GM08714 (cell line): ENCODE measurements at regions not wholly inside any gene's neighbourhood (a gene's known extent, or its start where the extent isn't known, plus 50 kb on each side); places are given as distances from the start of the nearest gene placed in this dataset.

Source experiments
- H3K4me3 ChIP-seq: fragments of 200-500 bp; sonication (Bioruptor generic); 2 replicates; pipeline ENCODE4 v1.5.1; 2014; ENCODE audit warnings: mild to moderate bottlenecking, low read length, inconsistent platforms
- ZNF274 ChIP-seq: IDR thresholded peaks from 2 replicates; pipeline ENCODE4 v1.6.1; 2012; ENCODE audit warnings: mild to moderate bottlenecking, low read depth, low read length

GRCh38 chr20:11091511-11091910 is 417.7 kb upstream of the JAG1 start:
- no peak overlapping the region for H3K4me3 ChIP-seq
- no peak for TF ChIP-seq ZNF274

GRCh38 chr20:11092151-11092550 is 418.4 kb upstream of the JAG1 start:
- no peak for TF ChIP-seq ZNF274
- H3K4me3 ChIP-seq: no peak overlapping the region

DNA sequence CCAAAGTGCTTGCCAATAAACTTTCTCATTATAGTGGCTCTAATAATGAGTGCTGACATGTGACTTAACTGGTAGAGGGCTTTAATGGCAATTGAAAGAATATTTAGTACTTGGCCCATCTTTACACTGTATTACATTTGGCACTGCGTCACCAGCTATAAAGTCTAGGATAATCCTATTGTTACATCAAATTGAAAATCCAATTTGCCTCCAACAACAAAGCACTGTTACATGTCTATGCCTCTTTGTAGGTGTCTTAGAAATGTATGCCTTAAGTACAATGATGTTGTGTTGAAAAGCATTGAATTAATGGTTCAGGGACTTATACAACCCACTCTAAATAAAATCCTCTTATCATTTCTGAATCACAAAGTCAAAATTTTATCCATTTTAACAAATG is 420.4 kb upstream of the JAG1 start:
- no peak overlapping the region for H3K4me3 ChIP-seq
- TF ChIP-seq ZNF274: no peak

DNA sequence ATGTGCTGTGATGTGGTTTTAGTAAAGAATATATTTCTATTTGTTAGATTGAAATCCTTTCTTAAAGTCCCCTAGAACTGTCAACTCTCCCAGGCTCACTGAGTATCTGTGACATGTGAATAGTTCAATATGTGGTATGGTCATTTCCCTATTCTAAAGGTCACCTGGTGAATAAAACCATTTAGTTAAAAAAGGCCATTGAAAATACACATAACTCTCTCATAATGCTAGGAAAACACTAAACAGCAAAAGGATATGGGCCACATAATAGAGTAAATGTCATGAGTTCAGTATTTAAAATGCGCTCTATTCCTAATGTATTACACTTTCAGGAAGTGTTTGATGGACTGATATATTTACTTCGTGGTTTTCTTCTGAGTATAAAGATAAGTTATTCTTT is 420.9 kb upstream of the JAG1 start:
- H3K4me3 ChIP-seq: no peak overlapping the region
- TF ChIP-seq ZNF274: no peak

- no peak for TF ChIP-seq ZNF274
- H3K4me3 ChIP-seq: no peak overlapping the region
Measured at GRCh38 chr20:11098888-11099287, 425.1 kb upstream of the JAG1 start.

DNA sequence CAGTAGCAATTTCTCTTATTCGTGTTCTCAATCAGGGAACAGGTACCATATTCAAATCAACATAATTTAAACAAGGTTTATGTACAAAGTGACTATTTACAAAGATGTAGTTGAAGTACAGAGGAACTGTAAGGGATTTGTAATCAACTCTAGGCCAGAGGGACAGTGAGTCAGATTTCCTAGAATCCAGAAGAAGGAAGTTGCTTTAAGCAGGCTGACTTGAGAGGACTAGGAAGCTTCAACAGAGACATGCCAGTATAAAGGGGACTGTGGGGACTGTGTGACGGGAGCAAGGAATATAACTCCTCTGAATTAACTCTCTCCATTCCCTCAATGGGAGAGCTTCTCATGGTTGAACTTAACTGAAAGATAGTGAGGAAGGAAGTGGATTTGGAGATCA is 427.4 kb upstream of the JAG1 start:
- TF ChIP-seq ZNF274: no peak
- no peak overlapping the region for H3K4me3 ChIP-seq

DNA sequence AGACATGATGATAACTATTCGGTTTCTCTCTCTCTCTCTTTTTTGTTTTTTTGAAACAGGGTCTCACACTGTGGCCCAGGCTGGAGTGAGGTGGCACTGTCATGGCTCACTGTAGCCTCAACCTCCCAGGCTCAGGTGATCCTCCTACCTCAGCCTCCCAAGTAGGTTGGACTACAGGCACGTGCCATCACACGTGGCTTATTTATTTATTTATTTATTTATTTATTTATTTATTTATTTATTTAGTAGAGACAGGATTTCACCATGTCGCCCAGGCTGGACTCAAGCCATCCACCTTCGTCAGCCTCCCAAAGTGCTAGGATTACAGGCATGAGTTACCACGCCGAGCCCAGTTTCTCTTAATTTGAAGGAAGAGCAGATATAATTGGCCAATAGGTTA is 427.9 kb upstream of the JAG1 start:
- no peak for TF ChIP-seq ZNF274
- no peak overlapping the region for H3K4me3 ChIP-seq

DNA sequence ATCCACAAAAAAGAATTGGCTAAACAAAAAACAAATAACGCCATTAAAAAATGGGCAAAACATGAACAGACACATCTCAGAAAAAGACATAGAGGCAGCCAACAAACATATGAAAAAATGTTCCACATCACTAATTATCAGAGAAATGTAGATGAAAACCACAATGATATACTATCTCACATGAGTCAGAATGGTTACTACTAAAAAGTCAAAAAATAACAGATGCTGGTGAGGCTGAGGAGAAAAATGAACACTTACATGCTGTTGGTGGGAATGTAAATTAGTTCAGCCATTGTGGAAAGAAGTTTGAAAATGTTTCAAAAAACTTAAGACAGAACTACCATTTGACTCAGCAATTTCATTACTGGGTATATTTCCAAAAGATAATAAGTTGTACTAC is 430.1 kb upstream of the JAG1 start:
- no peak overlapping the region for H3K4me3 ChIP-seq
- no peak for TF ChIP-seq ZNF274

DNA sequence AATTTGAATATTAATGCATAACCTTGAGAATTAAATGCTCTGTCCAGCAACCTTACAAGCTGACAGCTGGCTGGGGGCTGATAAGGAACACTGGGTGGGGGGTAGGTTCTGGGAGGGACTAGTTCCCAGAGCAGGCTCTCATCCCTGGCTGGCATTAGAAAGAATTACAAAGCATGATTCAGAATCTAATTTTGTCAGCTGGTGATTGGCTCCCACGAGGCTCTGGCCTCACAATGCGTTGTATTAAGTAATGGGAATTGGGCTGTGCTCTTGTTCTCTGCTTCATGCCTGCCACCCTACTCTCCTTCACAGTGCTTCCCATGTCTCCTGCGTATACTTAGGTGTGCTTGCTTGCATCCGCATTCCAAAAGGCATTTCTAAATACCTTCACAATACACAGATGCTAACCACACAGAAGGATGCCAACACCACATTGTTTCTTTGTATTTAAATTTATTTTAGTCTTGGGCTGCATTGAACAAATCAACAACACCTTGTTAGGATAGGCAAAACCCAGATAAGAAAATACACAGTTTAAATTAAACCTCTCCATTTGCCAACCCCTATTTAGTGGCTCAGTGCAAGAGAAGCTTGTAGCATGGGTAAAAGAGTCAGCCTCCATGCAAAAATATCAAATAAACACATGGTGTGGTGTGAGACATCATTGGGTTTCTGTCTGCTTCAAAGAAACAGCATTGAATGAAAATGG is 434.5 kb upstream of the JAG1 start:
- H3K4me3 ChIP-seq: no peak overlapping the region
- TF ChIP-seq ZNF274: no peak

GRCh38 chr20:11110535-11110934 is 436.7 kb upstream of the JAG1 start:
- TF ChIP-seq ZNF274: no peak

DNA sequence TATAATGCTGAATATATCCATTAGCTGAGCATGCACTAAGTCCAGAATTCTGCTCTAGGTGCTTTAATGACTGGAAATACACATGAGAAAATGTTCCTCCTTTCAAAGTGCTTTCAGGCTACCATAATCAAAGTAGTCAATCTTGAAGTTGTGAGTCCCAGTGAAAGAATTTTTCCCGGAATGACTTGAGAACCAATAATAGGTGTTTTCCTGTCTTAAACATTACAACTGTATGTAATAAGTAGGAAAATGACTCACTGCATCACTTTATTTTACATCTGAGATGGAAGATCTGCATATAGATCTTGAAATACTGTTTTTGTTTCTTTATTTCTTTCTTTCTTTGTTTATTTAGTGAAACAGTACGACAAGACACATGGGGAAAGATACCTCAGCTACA is 437.4 kb upstream of the JAG1 start:
- no peak overlapping the region for H3K4me3 ChIP-seq
- TF ChIP-seq ZNF274: no peak

More at GRCh38 chr20:11110535-11110934, 436.7 kb upstream of the JAG1 start:
- no peak overlapping the region for H3K4me3 ChIP-seq

- TF ChIP-seq ZNF274: no peak
- H3K4me3 ChIP-seq: no peak overlapping the region
Measured at GRCh38 chr20:11112832-11113231, 439.0 kb upstream of the JAG1 start.

DNA sequence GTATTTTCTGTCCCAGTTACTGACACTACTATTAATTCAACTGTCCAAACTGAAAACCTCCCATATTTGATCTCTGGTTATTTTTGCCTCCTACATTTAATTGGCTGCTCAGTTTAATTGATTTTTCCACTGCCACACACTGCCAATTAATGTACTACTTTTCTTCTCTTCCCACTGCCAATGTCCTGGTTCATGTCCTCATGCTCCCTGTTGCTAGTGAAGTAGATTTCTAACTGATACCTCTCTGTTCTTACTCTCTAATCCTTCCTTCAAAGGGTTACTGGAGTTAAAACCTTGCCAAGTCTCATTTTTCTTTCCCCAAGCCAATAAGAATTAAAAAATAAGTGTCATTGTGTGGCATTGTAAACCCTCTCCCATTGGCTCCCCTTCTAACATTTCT is 440.6 kb upstream of the JAG1 start:
- H3K4me3 ChIP-seq: no peak overlapping the region
- no peak for TF ChIP-seq ZNF274

DNA sequence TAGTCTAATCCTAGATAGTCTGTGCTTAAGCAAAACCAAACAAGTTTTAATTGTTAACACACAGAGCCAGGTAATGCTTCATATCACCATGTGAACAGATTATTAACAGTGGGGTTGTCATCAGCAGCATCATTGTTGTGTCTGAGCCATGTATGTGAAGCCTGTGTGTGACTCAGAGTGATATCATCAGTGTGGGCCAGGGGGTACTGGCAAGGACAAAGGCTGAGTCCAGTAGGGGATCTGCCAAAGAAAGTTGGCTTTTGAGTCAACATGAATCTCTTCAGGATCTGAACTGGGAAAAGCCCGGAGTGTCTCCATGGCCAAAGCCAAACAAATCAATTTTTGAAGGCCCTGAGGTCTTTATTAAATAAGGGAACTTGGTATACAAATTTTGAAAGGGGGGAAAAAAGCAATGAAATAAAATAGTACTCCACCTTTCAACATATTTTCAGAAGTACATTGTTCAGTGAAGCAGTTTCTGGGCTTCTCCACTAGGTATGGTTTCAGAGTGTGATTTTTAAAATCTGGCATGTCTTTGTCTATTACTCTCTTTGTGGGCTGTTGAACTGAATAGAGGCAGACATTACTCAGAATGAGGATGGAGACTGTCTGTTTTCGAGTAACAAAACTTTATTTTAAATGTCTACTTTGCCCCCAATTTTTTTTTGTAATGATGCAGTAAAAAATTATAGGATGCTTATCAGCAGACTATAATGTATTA is 444.2 kb upstream of the JAG1 start:
- no peak for TF ChIP-seq ZNF274
- no peak overlapping the region for H3K4me3 ChIP-seq

- TF ChIP-seq ZNF274: no peak
- no peak overlapping the region for H3K4me3 ChIP-seq
Measured at GRCh38 chr20:11118802-11119380, 445.1 kb upstream of the JAG1 start.
